ENCODE measurements at regions not wholly inside any gene's neighbourhood (a gene's known extent, or its start where the extent isn't known, plus 50 kb on each side); places are given as distances from the start of the nearest gene placed in this dataset.

DNA sequence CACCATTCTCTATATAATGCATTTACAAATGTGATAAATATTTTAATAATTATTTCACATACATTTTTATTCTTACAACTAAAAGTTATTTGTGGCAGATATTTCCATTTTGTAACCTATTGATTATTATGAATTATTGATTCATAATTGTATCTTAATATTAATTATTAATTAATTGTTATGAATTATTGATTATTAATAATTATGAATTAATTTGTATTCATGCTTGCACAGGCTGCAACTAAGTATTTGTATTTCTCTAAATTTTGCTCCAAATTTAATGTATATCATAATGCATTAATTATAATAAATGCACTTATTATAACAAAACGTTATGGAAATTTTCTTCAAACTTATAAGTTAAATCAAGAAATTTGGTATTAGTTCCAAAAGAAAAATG, 929.7 kb downstream of the PCDH7 start:
- Histone ChIP-seq H3K4me1 (ENCODE audit: control insufficient read depth in 1 of 2, insufficient read depth in 2 of 2, low read length in 2 of 2) (no peaks in the 10 kb centered on the region), H3K4me2 (replicated peaks; ENCODE audit: extremely low read depth, low read length, poor library complexity, severe bottlenecking) (no peak overlapping the region), H3K27me3 (ENCODE audit: control insufficient read depth in 2 of 2, insufficient read depth in 2 of 2, low read length in 2 of 2) (no peaks in the 10 kb centered on the region), H3K9me3 (replicated peaks in 1 of 2; ENCODE audit: control insufficient read depth in 1 of 2, insufficient read depth in 1 of 2, low read length in 2 of 2) (peaks cover 0 to 2% of the 10 kb centered on the region in 2 donors), H3K79me2 (ENCODE audit: insufficient read depth, low read length) (no peaks in the 10 kb centered on the region), H3K9ac (ENCODE audit: insufficient read depth, low read length, poor library complexity, severe bottlenecking) (no peak overlapping the region), H3K27ac (ENCODE audit: low read depth in 1 of 2, low read length in 2 of 2) (no peak overlapping the region), H4K20me1 (ENCODE audit: insufficient read depth, low read length) (no peaks in the 10 kb centered on the region), H3K4me3 (replicated peaks in 1 of 3; ENCODE audit: low read depth in 2 of 3, low read length in 3 of 3) (no peak overlapping the region), H2AFZ (ENCODE audit: insufficient read depth, low read depth, low read length, poor library complexity, severe bottlenecking) (no peak overlapping the region), H3K36me3 (replicated peaks in 1 of 2; ENCODE audit: control insufficient read depth in 1 of 2, insufficient read depth in 2 of 2, low read length in 2 of 2) (no peaks in the 10 kb centered on the region)
- no CpG with 5 or more reads among the region's 1 CpG for WGBS (ENCODE audit: insufficient coverage)
- Mint-ChIP-seq H3K9me3 (peaks cover 0 to 2% (median 0%) of the 10 kb centered on the region in 7 donors), H3K4me1 (no peaks in the 10 kb centered on the region), H3K36me3 (no peaks in the 10 kb centered on the region), H3K4me3 (no peak overlapping the region), H3K27me3 (ENCODE audit: low read depth in 3 of 3) (peaks cover 0 to 2% (median 0%) of the 10 kb centered on the region in 3 donors), H3K27ac (no peak overlapping the region)
- TF ChIP-seq, protein P1, sequence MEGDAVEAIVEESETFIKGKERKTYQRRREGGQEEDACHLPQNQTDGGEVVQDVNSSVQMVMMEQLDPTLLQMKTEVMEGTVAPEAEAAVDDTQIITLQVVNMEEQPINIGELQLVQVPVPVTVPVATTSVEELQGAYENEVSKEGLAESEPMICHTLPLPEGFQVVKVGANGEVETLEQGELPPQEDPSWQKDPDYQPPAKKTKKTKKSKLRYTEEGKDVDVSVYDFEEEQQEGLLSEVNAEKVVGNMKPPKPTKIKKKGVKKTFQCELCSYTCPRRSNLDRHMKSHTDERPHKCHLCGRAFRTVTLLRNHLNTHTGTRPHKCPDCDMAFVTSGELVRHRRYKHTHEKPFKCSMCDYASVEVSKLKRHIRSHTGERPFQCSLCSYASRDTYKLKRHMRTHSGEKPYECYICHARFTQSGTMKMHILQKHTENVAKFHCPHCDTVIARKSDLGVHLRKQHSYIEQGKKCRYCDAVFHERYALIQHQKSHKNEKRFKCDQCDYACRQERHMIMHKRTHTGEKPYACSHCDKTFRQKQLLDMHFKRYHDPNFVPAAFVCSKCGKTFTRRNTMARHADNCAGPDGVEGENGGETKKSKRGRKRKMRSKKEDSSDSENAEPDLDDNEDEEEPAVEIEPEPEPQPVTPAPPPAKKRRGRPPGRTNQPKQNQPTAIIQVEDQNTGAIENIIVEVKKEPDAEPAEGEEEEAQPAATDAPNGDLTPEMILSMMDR (IDR thresholded peaks at IDR 0.05) = no peak
- intact Hi-C loops (cut with micrococcal nuclease) = no loop called here
- no peak for DNase-seq

DNA sequence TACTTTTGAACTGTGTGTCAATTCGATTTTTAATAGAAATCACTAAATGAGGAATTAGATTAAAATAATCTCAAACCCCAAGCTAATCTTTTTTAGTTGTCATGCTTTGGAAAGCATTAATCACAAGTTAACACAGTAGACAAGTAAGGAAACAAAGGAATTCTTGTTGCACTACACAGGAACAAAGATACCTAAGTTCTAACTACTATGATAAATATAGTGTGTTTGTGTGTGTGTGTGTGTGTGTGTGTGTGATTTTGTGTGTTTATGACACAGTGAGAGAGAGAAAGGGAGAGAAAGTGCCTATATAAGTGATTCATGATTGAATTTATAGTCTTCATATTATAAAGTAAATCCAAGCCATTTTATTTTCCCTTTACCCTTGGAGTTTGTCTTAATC, 931.4 kb downstream of the PCDH7 start:
- Histone ChIP-seq H3K4me3 (replicated peaks in 1 of 3; ENCODE audit: low read depth in 2 of 3, low read length in 3 of 3) (no peak overlapping the region), H3K27ac (ENCODE audit: low read depth in 1 of 2, low read length in 2 of 2) (no peak overlapping the region), H4K20me1 (ENCODE audit: insufficient read depth, low read length) (no peaks in the 10 kb centered on the region), H3K4me1 (ENCODE audit: control insufficient read depth in 1 of 2, insufficient read depth in 2 of 2, low read length in 2 of 2) (no peaks in the 10 kb centered on the region), H2AFZ (ENCODE audit: insufficient read depth, low read depth, low read length, poor library complexity, severe bottlenecking) (no peak overlapping the region), H3K4me2 (replicated peaks; ENCODE audit: extremely low read depth, low read length, poor library complexity, severe bottlenecking) (no peak overlapping the region), H3K79me2 (ENCODE audit: insufficient read depth, low read length) (no peaks in the 10 kb centered on the region), H3K9me3 (replicated peaks in 1 of 2; ENCODE audit: control insufficient read depth in 1 of 2, insufficient read depth in 1 of 2, low read length in 2 of 2) (no peaks in the 10 kb centered on the region), H3K27me3 (ENCODE audit: control insufficient read depth in 2 of 2, insufficient read depth in 2 of 2, low read length in 2 of 2) (no peaks in the 10 kb centered on the region), H3K9ac (ENCODE audit: insufficient read depth, low read length, poor library complexity, severe bottlenecking) (no peak overlapping the region), H3K36me3 (replicated peaks in 1 of 2; ENCODE audit: control insufficient read depth in 1 of 2, insufficient read depth in 2 of 2, low read length in 2 of 2) (no peaks in the 10 kb centered on the region)
- no peak overlapping the region for H3K27ac Mint-ChIP-seq
- intact Hi-C loops (cut with micrococcal nuclease) = no loop called here
- no CpG with 5 or more reads among the region's 1 CpG for WGBS (ENCODE audit: insufficient coverage)
- no peak for DNase-seq
- H3K4me3 Mint-ChIP-seq = no peak overlapping the region
- no peaks in the 10 kb centered on the region for H3K36me3 Mint-ChIP-seq
- H3K4me1 Mint-ChIP-seq = no peaks in the 10 kb centered on the region
- TF ChIP-seq, protein P1 (IDR thresholded peaks at IDR 0.05) = no peak
- no peaks in the 10 kb centered on the region for H3K27me3 Mint-ChIP-seq (ENCODE audit: low read depth in 3 of 3)
- H3K9me3 Mint-ChIP-seq = no peaks in the 10 kb centered on the region
